ENCODE measurements at regions not wholly inside any gene's neighbourhood (a gene's known extent, or its start where the extent isn't known, plus 50 kb on each side); places are given as distances from the start of the nearest gene placed in this dataset.

- ChIA-PET POLR2A (no interaction called here), CTCF (no interaction called here), SMC1A (ENCODE audit: uncharacterized antibody, unreplicated experiment) (interaction anchor here (1.2 to 1.5 kb wide), 2 partner anchors 9 to 14 kb away, joined by 3 read pairs; no protein-coding TSS in a partner anchor), RAD21 (ENCODE audit: unreplicated experiment) (no interaction called here)
- Histone ChIP-seq H3K4me1 (ENCODE audit: control insufficient read depth, insufficient read depth, low read length) (no peaks in the 10 kb centered on the region), H3K9ac (ENCODE audit: control insufficient read depth, insufficient read depth, low read length) (no peak overlapping the region), H3K27me3 (replicated peaks in 1 of 2; ENCODE audit: control insufficient read depth in 2 of 2, insufficient read depth in 2 of 2, low read length in 1 of 2) (no peaks in the 10 kb centered on the region), H3K4me2 (ENCODE audit: control insufficient read depth, insufficient read depth) (no peak overlapping the region), H4K20me1 (ENCODE audit: control insufficient read depth, insufficient read depth) (no peaks in the 10 kb centered on the region), H3K9me3 (replicated peaks; ENCODE audit: control insufficient read depth, insufficient read depth, low read length) (no peaks in the 10 kb centered on the region), H2AFZ (ENCODE audit: control insufficient read depth, low read depth, low read length) (no peak overlapping the region), H3K27ac (ENCODE audit: control insufficient read depth, insufficient read depth) (no peak overlapping the region), H3K4me3 (no peak overlapping the region), H3K79me2 (ENCODE audit: control insufficient read depth, insufficient read depth, low read length) (no peaks in the 10 kb centered on the region), H3K36me3 (ENCODE audit: control insufficient read depth in 2 of 2, insufficient read depth in 2 of 2, low read length in 1 of 2) (no peaks in the 10 kb centered on the region)
- in situ Hi-C loops (cut with MboI) (no loop called here), intact Hi-C loops (cut with micrococcal nuclease; ENCODE audit: unreplicated experiment) (loop anchor here (10.0 kb wide), 1 partner anchor 385 kb away; no protein-coding TSS in a partner anchor)
- TF ChIP-seq NFXL1 (IDR thresholded peaks at IDR 0.05; ENCODE audit: borderline replicate concordance), result no peak
- no peak for TF ChIP-seq SMARCA5 (IDR thresholded peaks at IDR 0.05)
- TF ChIP-seq, protein P1, sequence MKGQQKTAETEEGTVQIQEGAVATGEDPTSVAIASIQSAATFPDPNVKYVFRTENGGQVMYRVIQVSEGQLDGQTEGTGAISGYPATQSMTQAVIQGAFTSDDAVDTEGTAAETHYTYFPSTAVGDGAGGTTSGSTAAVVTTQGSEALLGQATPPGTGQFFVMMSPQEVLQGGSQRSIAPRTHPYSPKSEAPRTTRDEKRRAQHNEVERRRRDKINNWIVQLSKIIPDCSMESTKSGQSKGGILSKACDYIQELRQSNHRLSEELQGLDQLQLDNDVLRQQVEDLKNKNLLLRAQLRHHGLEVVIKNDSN (IDR thresholded peaks at IDR 0.05; ENCODE audit: borderline replicate concordance, extremely low read length, insufficient read depth, low read depth, low read length), result no peak
- no peak for TF ChIP-seq RFX5 (IDR thresholded peaks at IDR 0.05; ENCODE audit: low read depth, low read length)
- TF ChIP-seq IRF3 (IDR thresholded peaks at IDR 0.05), result no peak
- TF ChIP-seq EZH2 (IDR thresholded peaks at IDR 0.05; ENCODE audit: borderline replicate concordance, control insufficient read depth, low read depth, low read length), result no peak
- TF ChIP-seq RELB (IDR thresholded peaks at IDR 0.05; ENCODE audit: low read depth), result no peak
- TF ChIP-seq PAX8 (IDR thresholded peaks at IDR 0.05), result no peak
- TF ChIP-seq JUND (IDR thresholded peaks at IDR 0.05; ENCODE audit: low read depth, low read length), result no peak
- TF ChIP-seq ZBED1 (IDR thresholded peaks at IDR 0.05; ENCODE audit: borderline replicate concordance), result no peak
- TF ChIP-seq, protein P2, sequence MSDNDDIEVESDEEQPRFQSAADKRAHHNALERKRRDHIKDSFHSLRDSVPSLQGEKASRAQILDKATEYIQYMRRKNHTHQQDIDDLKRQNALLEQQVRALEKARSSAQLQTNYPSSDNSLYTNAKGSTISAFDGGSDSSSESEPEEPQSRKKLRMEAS (IDR thresholded peaks at IDR 0.05; ENCODE audit: low read depth, low read length), result no peak
- ATAC-seq (no peak), FAIRE-seq (no peak), DNase-seq (ENCODE audit: low read depth, low spot score) (no peak)
- BruUV-seq (replicated peaks), result no TSS peak
- 4% methylated on average over 1 of the region's 1 CpG for WGBS (ENCODE audit: insufficient coverage, insufficient replicate concordance, low lambda C conversion rate, missing lambda C conversion rate)
Measured at GRCh38 chr1:192059407-192059806, 98.9 kb upstream of the RGS18 start.

Measured in GM12878 (cell line).